ENCODE measurements at regions not wholly inside any gene's neighbourhood (a gene's known extent, or its start where the extent isn't known, plus 50 kb on each side); places are given as distances from the start of the nearest gene placed in this dataset.

- TF ChIP-seq, protein P1, sequence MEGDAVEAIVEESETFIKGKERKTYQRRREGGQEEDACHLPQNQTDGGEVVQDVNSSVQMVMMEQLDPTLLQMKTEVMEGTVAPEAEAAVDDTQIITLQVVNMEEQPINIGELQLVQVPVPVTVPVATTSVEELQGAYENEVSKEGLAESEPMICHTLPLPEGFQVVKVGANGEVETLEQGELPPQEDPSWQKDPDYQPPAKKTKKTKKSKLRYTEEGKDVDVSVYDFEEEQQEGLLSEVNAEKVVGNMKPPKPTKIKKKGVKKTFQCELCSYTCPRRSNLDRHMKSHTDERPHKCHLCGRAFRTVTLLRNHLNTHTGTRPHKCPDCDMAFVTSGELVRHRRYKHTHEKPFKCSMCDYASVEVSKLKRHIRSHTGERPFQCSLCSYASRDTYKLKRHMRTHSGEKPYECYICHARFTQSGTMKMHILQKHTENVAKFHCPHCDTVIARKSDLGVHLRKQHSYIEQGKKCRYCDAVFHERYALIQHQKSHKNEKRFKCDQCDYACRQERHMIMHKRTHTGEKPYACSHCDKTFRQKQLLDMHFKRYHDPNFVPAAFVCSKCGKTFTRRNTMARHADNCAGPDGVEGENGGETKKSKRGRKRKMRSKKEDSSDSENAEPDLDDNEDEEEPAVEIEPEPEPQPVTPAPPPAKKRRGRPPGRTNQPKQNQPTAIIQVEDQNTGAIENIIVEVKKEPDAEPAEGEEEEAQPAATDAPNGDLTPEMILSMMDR (IDR thresholded peaks at IDR 0.05): no peak
- TF ChIP-seq RFX5 (IDR thresholded peaks at IDR 0.05; ENCODE audit: low read length) (no peak), RCOR1 (IDR thresholded peaks at IDR 0.05; ENCODE audit: low read length) (no peak), CHD2 (IDR thresholded peaks at IDR 0.05; ENCODE audit: low read length, partially characterized antibody) (no peak), TCF12 (IDR thresholded peaks at IDR 0.05) (no peak), YY1 (IDR thresholded peaks at IDR 0.05; ENCODE audit: low read depth) (no peak)
Measured at GRCh38 chr6:119834418-119834817, 484.9 kb upstream of the MAN1A1 start (continued).

DNA sequence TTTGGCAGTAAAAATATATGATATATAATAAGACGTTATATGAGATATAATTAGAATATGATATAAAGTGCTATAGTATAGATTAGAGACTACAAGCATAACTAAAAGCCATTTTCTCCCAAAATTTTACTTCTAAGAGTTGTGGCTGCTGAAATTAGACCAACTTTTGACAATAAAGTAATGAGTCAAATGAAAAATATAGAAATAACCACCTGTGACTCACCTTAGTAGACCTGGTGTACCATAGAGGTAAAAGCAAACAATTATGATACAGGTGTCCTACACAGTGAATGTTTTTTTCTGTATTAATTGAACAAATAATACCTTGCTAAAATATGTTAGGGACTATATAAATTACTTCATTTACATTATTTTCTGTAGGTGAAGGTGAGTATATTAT, 482.9 kb upstream of the MAN1A1 start:
- TF ChIP-seq NFIC (IDR thresholded peaks at IDR 0.05; ENCODE audit: borderline replicate concordance) (no peak), SMC3 (IDR thresholded peaks at IDR 0.05; ENCODE audit: low read depth, low read length) (no peak), CHD2 (IDR thresholded peaks at IDR 0.05; ENCODE audit: low read length, partially characterized antibody) (no peak), FOSL2 (IDR thresholded peaks at IDR 0.05; ENCODE audit: borderline replicate concordance, low read depth) (no peak), MAX (IDR thresholded peaks at IDR 0.05; ENCODE audit: low read depth) (no peak), TCF12 (IDR thresholded peaks at IDR 0.05) (no peak), MXI1 (IDR thresholded peaks at IDR 0.05; ENCODE audit: low read depth, low read length) (no peak), FOXM1 (IDR thresholded peaks at IDR 0.05; ENCODE audit: low read depth) (no peak), REST (IDR thresholded peaks at IDR 0.05; ENCODE audit: low read depth, low read length) (no peak), JUND (IDR thresholded peaks at IDR 0.05) (no peak), POLR2AphosphoS5 (IDR thresholded peaks at IDR 0.05; ENCODE audit: low read depth, low read length) (no peak), GATA2 (CRISPR knock-in tag; IDR thresholded peaks at IDR 0.05) (no peak), ELF1 (IDR thresholded peaks at IDR 0.05) (no peak)
- TF ChIP-seq, protein P2, sequence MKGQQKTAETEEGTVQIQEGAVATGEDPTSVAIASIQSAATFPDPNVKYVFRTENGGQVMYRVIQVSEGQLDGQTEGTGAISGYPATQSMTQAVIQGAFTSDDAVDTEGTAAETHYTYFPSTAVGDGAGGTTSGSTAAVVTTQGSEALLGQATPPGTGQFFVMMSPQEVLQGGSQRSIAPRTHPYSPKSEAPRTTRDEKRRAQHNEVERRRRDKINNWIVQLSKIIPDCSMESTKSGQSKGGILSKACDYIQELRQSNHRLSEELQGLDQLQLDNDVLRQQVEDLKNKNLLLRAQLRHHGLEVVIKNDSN (IDR thresholded peaks at IDR 0.05; ENCODE audit: borderline replicate concordance, low read depth): no peak
- TF ChIP-seq, protein P1 (IDR thresholded peaks at IDR 0.05): no peak
- TF ChIP-seq, protein P3, sequence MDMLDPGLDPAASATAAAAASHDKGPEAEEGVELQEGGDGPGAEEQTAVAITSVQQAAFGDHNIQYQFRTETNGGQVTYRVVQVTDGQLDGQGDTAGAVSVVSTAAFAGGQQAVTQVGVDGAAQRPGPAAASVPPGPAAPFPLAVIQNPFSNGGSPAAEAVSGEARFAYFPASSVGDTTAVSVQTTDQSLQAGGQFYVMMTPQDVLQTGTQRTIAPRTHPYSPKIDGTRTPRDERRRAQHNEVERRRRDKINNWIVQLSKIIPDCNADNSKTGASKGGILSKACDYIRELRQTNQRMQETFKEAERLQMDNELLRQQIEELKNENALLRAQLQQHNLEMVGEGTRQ (IDR thresholded peaks at IDR 0.05; ENCODE audit: borderline replicate concordance, low read depth, low read length): no peak
- DNase-seq: no peak
- CTCF ChIA-PET: no interaction called here

More for the DNA sequence above, 482.9 kb upstream of the MAN1A1 start:
- Histone ChIP-seq H3F3A (replicated peaks; ENCODE audit: insufficient read depth) (no peaks in the 10 kb centered on the region), H3K4me3 (ENCODE audit: low read depth in 2 of 2, low read length in 1 of 2) (no peak overlapping the region), H3K9me2 (no peaks in the 10 kb centered on the region), H3K27me3 (ENCODE audit: insufficient read depth) (no peaks in the 10 kb centered on the region), H2AFZ (ENCODE audit: low read depth) (no peak overlapping the region), H3K9ac (no peak overlapping the region), H3K4me2 (no peak overlapping the region), H3K27ac (ENCODE audit: low read depth in 2 of 2, low read length in 1 of 2) (no peak overlapping the region), H3K36me3 (replicated peaks in 1 of 2; ENCODE audit: control insufficient read depth in 1 of 2, insufficient read depth in 2 of 2, low read length in 1 of 2) (no peaks in the 10 kb centered on the region), H4K20me1 (ENCODE audit: insufficient read depth) (no peaks in the 10 kb centered on the region), H3K9me3 (no peaks in the 10 kb centered on the region), H3K4me1 (ENCODE audit: control insufficient read depth in 1 of 2, insufficient read depth in 2 of 2, low read depth in 1 of 2, low read length in 1 of 2) (no peaks in the 10 kb centered on the region), H3K79me2 (ENCODE audit: insufficient read depth) (no peaks in the 10 kb centered on the region)
- POLR2A ChIA-PET: no interaction called here
- 36% methylated on average over 1 of the region's 1 CpG for WGBS (ENCODE audit: low lambda C conversion rate)
